ENCODE measurements at regions not wholly inside any gene's neighbourhood (a gene's known extent, or its start where the extent isn't known, plus 50 kb on each side); places are given as distances from the start of the nearest gene placed in this dataset.

- H3K4me3 ChIP-seq (ENCODE audit: low read length in 2 of 2) = no peak overlapping the region
- Mint-ChIP-seq H3K27me3 (peaks cover 4 to 5% of the 10 kb centered on the region in 2 donors), H3K27ac (no peak overlapping the region), H3K36me3 (no peaks in the 10 kb centered on the region), H3K9me3 (peaks cover 0 to 3% (median 0%) of the 10 kb centered on the region in 8 donors), H3K4me1 (no peaks in the 10 kb centered on the region), H3K4me3 (no peak overlapping the region)
- DNase-seq = no peak
- H3K27ac ChIP-seq (ENCODE audit: low read depth, low read length) = no peak overlapping the region
- intact Hi-C loops (cut with micrococcal nuclease) = no loop called here
- ChIA-PET POLR2A (ENCODE audit: partially characterized antibody) (no interaction called here), CTCF (ENCODE audit: partially characterized antibody) (no interaction called here)
- H3K27me3 ChIP-seq (ENCODE audit: insufficient read depth, low read length) = no peaks in the 10 kb centered on the region
- H3K36me3 ChIP-seq (ENCODE audit: insufficient read depth, low read length) = no peaks in the 10 kb centered on the region
- no peaks in the 10 kb centered on the region for H3K4me1 ChIP-seq (ENCODE audit: insufficient read depth, low read length)
- no peaks in the 10 kb centered on the region for H3K9me3 ChIP-seq (ENCODE audit: control insufficient read depth in 1 of 2, low read length in 2 of 2)
Measured at GRCh38 chr20:40442181-40442963, 246.7 kb downstream of the MAFB start.

GRCh38 chr20:40441771-40442170 is 247.3 kb downstream of the MAFB start:
- no peaks in the 10 kb centered on the region for H3K4me1 Mint-ChIP-seq

GRCh38 chr20:40438161-40438830 is 250.7 kb downstream of the MAFB start:
- DNase-seq = no peak
- H3K36me3 Mint-ChIP-seq = no peaks in the 10 kb centered on the region
- intact Hi-C loops (cut with micrococcal nuclease) = no loop called here
- H3K27me3 ChIP-seq (ENCODE audit: insufficient read depth, low read length) = no peaks in the 10 kb centered on the region
- peaks cover 0 to 2% (median 0%) of the 10 kb centered on the region in 8 donors for H3K9me3 Mint-ChIP-seq
- no peak overlapping the region for H3K4me3 ChIP-seq (ENCODE audit: low read length in 2 of 2)
- no peak overlapping the region for H3K27ac ChIP-seq (ENCODE audit: low read depth, low read length)
- CTCF ChIA-PET (ENCODE audit: partially characterized antibody) = no interaction called here
- H3K9me3 ChIP-seq (ENCODE audit: control insufficient read depth in 1 of 2, low read length in 2 of 2) = no peaks in the 10 kb centered on the region
- H3K36me3 ChIP-seq (ENCODE audit: insufficient read depth, low read length) = no peaks in the 10 kb centered on the region
- H3K27me3 Mint-ChIP-seq = peaks cover 2% of the 10 kb centered on the region in 2 donors
- H3K27ac Mint-ChIP-seq = no peak overlapping the region
- H3K4me3 Mint-ChIP-seq = no peak overlapping the region
- no peaks in the 10 kb centered on the region for H3K4me1 ChIP-seq (ENCODE audit: insufficient read depth, low read length)
- POLR2A ChIA-PET (ENCODE audit: partially characterized antibody) = no interaction called here
- no peaks in the 10 kb centered on the region for H3K4me1 Mint-ChIP-seq

More at GRCh38 chr20:40441771-40442170, 247.3 kb downstream of the MAFB start:
- H3K27me3 ChIP-seq (ENCODE audit: insufficient read depth, low read length) = no peaks in the 10 kb centered on the region
- H3K36me3 ChIP-seq (ENCODE audit: insufficient read depth, low read length) = no peaks in the 10 kb centered on the region
- H3K4me3 Mint-ChIP-seq = no peak overlapping the region
- H3K9me3 ChIP-seq (ENCODE audit: control insufficient read depth in 1 of 2, low read length in 2 of 2) = no peaks in the 10 kb centered on the region
- H3K27me3 Mint-ChIP-seq = peaks cover 2 to 3% of the 10 kb centered on the region in 2 donors
- H3K4me3 ChIP-seq (ENCODE audit: low read length in 2 of 2) = no peak overlapping the region
- peaks cover 0 to 2% (median 0%) of the 10 kb centered on the region in 8 donors for H3K9me3 Mint-ChIP-seq
- CTCF ChIA-PET (ENCODE audit: partially characterized antibody) = no interaction called here
- H3K27ac Mint-ChIP-seq = no peak overlapping the region
- no peaks in the 10 kb centered on the region for H3K36me3 Mint-ChIP-seq
- H3K27ac ChIP-seq (ENCODE audit: low read depth, low read length) = no peak overlapping the region
- no peak for DNase-seq
- intact Hi-C loops (cut with micrococcal nuclease) = no loop called here
- POLR2A ChIA-PET (ENCODE audit: partially characterized antibody) = no interaction called here
- H3K4me1 ChIP-seq (ENCODE audit: insufficient read depth, low read length) = no peaks in the 10 kb centered on the region

- Histone ChIP-seq H3K27me3 (ENCODE audit: insufficient read depth, low read length) (no peaks in the 10 kb centered on the region), H3K36me3 (ENCODE audit: insufficient read depth, low read length) (no peaks in the 10 kb centered on the region), H3K4me1 (ENCODE audit: insufficient read depth, low read length) (no peaks in the 10 kb centered on the region), H3K9me3 (ENCODE audit: control insufficient read depth in 1 of 2, low read length in 2 of 2) (no peaks in the 10 kb centered on the region), H3K27ac (ENCODE audit: low read depth, low read length) (no peak overlapping the region), H3K4me3 (ENCODE audit: low read length in 2 of 2) (no peak overlapping the region)
- no peaks in the 10 kb centered on the region for H3K4me1 Mint-ChIP-seq
- H3K27me3 Mint-ChIP-seq = peaks cover 2 to 5% of the 10 kb centered on the region in 2 donors
- H3K36me3 Mint-ChIP-seq = no peaks in the 10 kb centered on the region
- DNase-seq = no peak
- intact Hi-C loops (cut with micrococcal nuclease) = no loop called here
- no peak overlapping the region for H3K4me3 Mint-ChIP-seq
- H3K27ac Mint-ChIP-seq = no peak overlapping the region
- POLR2A ChIA-PET (ENCODE audit: partially characterized antibody) = no interaction called here
- peaks cover 0 to 2% (median 0%) of the 10 kb centered on the region in 8 donors for H3K9me3 Mint-ChIP-seq
- CTCF ChIA-PET (ENCODE audit: partially characterized antibody) = no interaction called here
Measured at GRCh38 chr20:40436011-40436410, 253.0 kb downstream of the MAFB start.

- ChIA-PET POLR2A (ENCODE audit: partially characterized antibody) (no interaction called here), CTCF (ENCODE audit: partially characterized antibody) (no interaction called here)
- H3K4me1 ChIP-seq (ENCODE audit: insufficient read depth, low read length) = no peaks in the 10 kb centered on the region
- no peak overlapping the region for H3K4me3 ChIP-seq (ENCODE audit: low read length in 2 of 2)
- no peaks in the 10 kb centered on the region for H3K9me3 ChIP-seq (ENCODE audit: control insufficient read depth in 1 of 2, low read length in 2 of 2)
- Mint-ChIP-seq H3K9me3 (peaks cover 0 to 2% (median 0%) of the 10 kb centered on the region in 8 donors), H3K36me3 (no peaks in the 10 kb centered on the region), H3K27me3 (peaks cover 2 to 7% of the 10 kb centered on the region in 2 donors), H3K4me1 (no peaks in the 10 kb centered on the region), H3K27ac (no peak overlapping the region), H3K4me3 (no peak overlapping the region)
- no peak overlapping the region for H3K27ac ChIP-seq (ENCODE audit: low read depth, low read length)
- H3K36me3 ChIP-seq (ENCODE audit: insufficient read depth, low read length) = no peaks in the 10 kb centered on the region
- intact Hi-C loops (cut with micrococcal nuclease) = no loop called here
- DNase-seq = no peak
- no peaks in the 10 kb centered on the region for H3K27me3 ChIP-seq (ENCODE audit: insufficient read depth, low read length)
Measured at GRCh38 chr20:40435146-40435895, 253.7 kb downstream of the MAFB start.

- no peak for DNase-seq
- peaks cover 2 to 7% of the 10 kb centered on the region in 2 donors for H3K27me3 Mint-ChIP-seq
Measured at GRCh38 chr20:40434122-40434521, 254.9 kb downstream of the MAFB start.

GRCh38 chr20:40433341-40433861 is 255.6 kb downstream of the MAFB start:
- no peaks in the 10 kb centered on the region for H3K27me3 ChIP-seq (ENCODE audit: insufficient read depth, low read length)
- no peaks in the 10 kb centered on the region for H3K4me1 ChIP-seq (ENCODE audit: insufficient read depth, low read length)
- no peaks in the 10 kb centered on the region for H3K4me1 Mint-ChIP-seq
- H3K9me3 ChIP-seq (ENCODE audit: control insufficient read depth in 1 of 2, low read length in 2 of 2) = no peaks in the 10 kb centered on the region
- H3K36me3 ChIP-seq (ENCODE audit: insufficient read depth, low read length) = no peaks in the 10 kb centered on the region
- intact Hi-C loops (cut with micrococcal nuclease) = no loop called here
- no peak overlapping the region for H3K27ac ChIP-seq (ENCODE audit: low read depth, low read length)
- H3K9me3 Mint-ChIP-seq = peaks cover 0 to 4% (median 0%) of the 10 kb centered on the region in 8 donors
- H3K4me3 ChIP-seq (ENCODE audit: low read length in 2 of 2) = no peak overlapping the region
- POLR2A ChIA-PET (ENCODE audit: partially characterized antibody) = no interaction called here
- H3K27ac Mint-ChIP-seq = no peak overlapping the region
- peaks cover 2 to 10% of the 10 kb centered on the region in 2 donors for H3K27me3 Mint-ChIP-seq
- DNase-seq = no peak
- no peaks in the 10 kb centered on the region for H3K36me3 Mint-ChIP-seq
- no peak overlapping the region for H3K4me3 Mint-ChIP-seq
- CTCF ChIA-PET (ENCODE audit: partially characterized antibody) = interaction anchor here (1.1 kb wide), 1 partner anchor 10 kb away, joined by 3 read pairs; no protein-coding TSS in a partner anchor

More at GRCh38 chr20:40434122-40434521, 254.9 kb downstream of the MAFB start:
- H3K4me3 Mint-ChIP-seq = no peak overlapping the region
- Histone ChIP-seq H3K4me1 (ENCODE audit: insufficient read depth, low read length) (no peaks in the 10 kb centered on the region), H3K36me3 (ENCODE audit: insufficient read depth, low read length) (no peaks in the 10 kb centered on the region), H3K4me3 (ENCODE audit: low read length in 2 of 2) (no peak overlapping the region), H3K9me3 (ENCODE audit: control insufficient read depth in 1 of 2, low read length in 2 of 2) (no peaks in the 10 kb centered on the region), H3K27ac (ENCODE audit: low read depth, low read length) (no peak overlapping the region), H3K27me3 (ENCODE audit: insufficient read depth, low read length) (no peaks in the 10 kb centered on the region)
- CTCF ChIA-PET (ENCODE audit: partially characterized antibody) = interaction anchor here (1.1 kb wide), 1 partner anchor 10 kb away, joined by 3 read pairs; no protein-coding TSS in a partner anchor
- no peaks in the 10 kb centered on the region for H3K4me1 Mint-ChIP-seq
- intact Hi-C loops (cut with micrococcal nuclease) = no loop called here
- H3K9me3 Mint-ChIP-seq = peaks cover 0 to 2% (median 0%) of the 10 kb centered on the region in 8 donors
- H3K36me3 Mint-ChIP-seq = no peaks in the 10 kb centered on the region
- POLR2A ChIA-PET (ENCODE audit: partially characterized antibody) = no interaction called here
- no peak overlapping the region for H3K27ac Mint-ChIP-seq
